HCT116 (cell line): ENCODE measurements at regions not wholly inside any gene's neighbourhood (a gene's known extent, or its start where the extent isn't known, plus 50 kb on each side); places are given as distances from the start of the nearest gene placed in this dataset.

Experiments used
- ATAC-seq: fragments of 200-7000 bp; cut with Tn5 transposase; 2 replicates; pipeline ENCODE4 v1.9.1; 2020; ENCODE audit warnings: mild to moderate bottlenecking, moderate library complexity
- BruUV-seq: library from RNA; stranded (reverse); fragments of 400-500 nt; replicated peaks from 2 replicates; lab custom pipeline; 2021; lab: Mats Ljungman, UMichigan
- CTCF ChIA-PET: fragments of 300-600 bp; sonication (Branson Sonifier 250); formaldehyde crosslinking; loops from one replicate; lab custom pipeline; 2021; ENCODE audit warnings: antibody characterized with exemption; lab: Charles Lee
- POLR2A ChIA-PET: fragments of 300-600, 350-600 bp; sonication (Branson Sonifier 250); formaldehyde crosslinking; loops from one replicate; lab custom pipeline; 2021; ENCODE audit warnings: antibody characterized with exemption; lab: Charles Lee
- RAD21 ChIA-PET, 2 experiments: fragments of 300-600 bp; sonication (Branson Sonifier 250); formaldehyde crosslinking; loops; one replicate each; lab custom pipeline; 2023; ENCODE audit warnings: low total read pairs in 2 of 2; ENCODE audit not compliant: uncharacterized antibody in 2 of 2, unreplicated experiment in 2 of 2, low non-redundant PET in 1 of 2; lab: Charles Lee
- DNase-seq: peaks from one replicate; pipeline ENCODE4 v3.0.0-alpha.2; 2010; ENCODE audit warnings: low read depth, low spot score
- H2AFZ ChIP-seq: fragments of 200-600 bp; shearing (Covaris generic), sonication (generic); 2 replicates; pipeline ENCODE4 v1.6.1; 2017; ENCODE audit warnings: low read depth, mixed run types, mixed read lengths, antibody characterized with exemption, low read length; ENCODE audit not compliant: poor library complexity, severe bottlenecking
- H3K27ac ChIP-seq: 2 replicates; pipeline ENCODE4 v1.5.1; 2012; ENCODE audit warnings: low read depth, low read length
- H3K27me3 ChIP-seq: fragments of 200-600 bp; sonication (generic); 2 replicates; pipeline ENCODE4 v1.6.1; 2016; ENCODE audit warnings: mixed run types, low read length, mixed read lengths; ENCODE audit not compliant: insufficient read depth
- H3K36me3 ChIP-seq, 2 experiments: fragments of 200-500 bp in 1 of 2; fragments of 200-600 bp in 1 of 2; sonication (Bioruptor generic) in 1 of 2; sonication (generic) in 1 of 2; 2 replicates each; pipeline versions ENCODE4 v1.5.1 to v1.6.1; 2014 to 2016; ENCODE audit warnings: low read length in 2 of 2, inconsistent platforms in 1 of 2, mixed read lengths in 1 of 2, mixed run types in 1 of 2; ENCODE audit not compliant: insufficient read depth in 2 of 2, control insufficient read depth in 1 of 2
- H3K4me1 ChIP-seq, 2 experiments: fragments of 200-600 bp in 1 of 2; sonication (generic) in 1 of 2; 2 replicates each; pipeline versions ENCODE4 v1.5.1 to v1.6.1; 2012 to 2017; ENCODE audit warnings: low read length in 2 of 2, inconsistent platforms in 1 of 2, mild to moderate bottlenecking in 1 of 2, mixed read lengths in 1 of 2, mixed run types in 1 of 2, moderate library complexity in 1 of 2; ENCODE audit not compliant: insufficient read depth in 2 of 2, control insufficient read depth in 1 of 2
- H3K4me2 ChIP-seq: fragments of 200-600 bp; sonication (generic); 2 replicates; pipeline ENCODE4 v1.6.1; 2017; ENCODE audit warnings: mixed run types, low read length, mixed read lengths
- H3K4me3 ChIP-seq, 2 experiments: fragments of 200-600 bp in 1 of 2; sonication (generic) in 1 of 2; replicated peaks in 1 of 2; 2 replicates each; pipeline ENCODE4 v1.5.1; 2011 to 2016; ENCODE audit warnings: low read length in 2 of 2, control low read depth in 1 of 2, low read depth in 1 of 2, mild to moderate bottlenecking in 1 of 2, mixed read lengths in 1 of 2, mixed run types in 1 of 2
- H3K79me2 ChIP-seq: fragments of 200-600 bp; sonication (generic); 2 replicates; pipeline ENCODE4 v1.6.1; 2017; ENCODE audit warnings: mild to moderate bottlenecking, mixed run types, low read length, moderate library complexity, mixed read lengths; ENCODE audit not compliant: insufficient read depth
- H3K9ac ChIP-seq: fragments of 200-600 bp; sonication (generic); 2 replicates; pipeline ENCODE4 v1.6.1; 2016; ENCODE audit warnings: low read length, mixed read lengths
- H3K9me2 ChIP-seq: fragments of 200-600 bp; sonication (generic), shearing (Covaris generic); 2 replicates; pipeline ENCODE4 v1.6.1; 2017; ENCODE audit warnings: mixed run types, mild to moderate bottlenecking, moderate library complexity; ENCODE audit not compliant: insufficient read depth
- H3K9me3 ChIP-seq, 2 experiments: fragments of 200-500 bp in 1 of 2; fragments of 200-600 bp in 1 of 2; sonication (Bioruptor generic) in 1 of 2; sonication (generic) in 1 of 2; 2 replicates each; pipeline ENCODE4 v1.6.1; 2014 to 2017; ENCODE audit warnings: low read length in 2 of 2, mixed read lengths in 2 of 2, inconsistent platforms in 1 of 2, low read depth in 1 of 2, mild to moderate bottlenecking in 1 of 2, mixed run types in 1 of 2, moderate library complexity in 1 of 2; ENCODE audit not compliant: control insufficient read depth in 1 of 2, insufficient read depth in 1 of 2
- H4K20me1 ChIP-seq: fragments of 200-600 bp; sonication (generic), shearing (Covaris generic); 2 replicates; pipeline ENCODE4 v1.6.1; 2017; ENCODE audit warnings: mixed run types, mild to moderate bottlenecking, moderate library complexity; ENCODE audit not compliant: insufficient read depth
- CEBPB ChIP-seq: IDR thresholded peaks from 2 replicates; pipeline ENCODE4 v1.6.1; 2012; ENCODE audit warnings: low read depth
- ELF1 ChIP-seq: IDR thresholded peaks from 2 replicates; pipeline ENCODE4 v1.6.1; 2012; ENCODE audit warnings: low read depth, borderline replicate concordance
- EZH2 ChIP-seq: fragments of 200-600 bp; sonication (generic); IDR thresholded peaks from 2 replicates; pipeline ENCODE4 v1.6.1; 2017; ENCODE audit warnings: antibody characterized with exemption, mixed run types
- FOSL1 ChIP-seq: IDR thresholded peaks from 2 replicates; pipeline ENCODE4 v1.6.1; 2012; ENCODE audit warnings: low read depth
- SRF ChIP-seq: IDR thresholded peaks from 2 replicates; pipeline ENCODE4 v1.6.1; 2012; ENCODE audit warnings: low read depth
- intact Hi-C: fragments of 100-400 bp; cut with micrococcal nuclease; formaldehyde crosslinking; loops from 2 replicates; pipeline ENCODE4 v1.10.0; 2022
- TF ChIP-seq, protein P1 (sequence below), 3 experiments: fragments of 200-600 bp in 1 of 3; sonication (generic) in 1 of 3; IDR thresholded peaks in 2 of 3; conservative IDR thresholded peaks in 1 of 3; 2 replicates each; pipeline ENCODE4 v1.5.1; 2012 to 2017; ENCODE audit warnings: low read depth in 2 of 3, low read length in 2 of 3, antibody characterized with exemption in 1 of 3, borderline replicate concordance in 1 of 3, control low read depth in 1 of 3, mild to moderate bottlenecking in 1 of 3, mixed read lengths in 1 of 3, mixed run types in 1 of 3, moderate library complexity in 1 of 3; ENCODE audit not compliant: insufficient read depth in 1 of 3
- TF ChIP-seq, protein P2 (sequence below): IDR thresholded peaks from 2 replicates; pipeline ENCODE4 v1.6.1; 2012; ENCODE audit warnings: low read depth

DNA sequence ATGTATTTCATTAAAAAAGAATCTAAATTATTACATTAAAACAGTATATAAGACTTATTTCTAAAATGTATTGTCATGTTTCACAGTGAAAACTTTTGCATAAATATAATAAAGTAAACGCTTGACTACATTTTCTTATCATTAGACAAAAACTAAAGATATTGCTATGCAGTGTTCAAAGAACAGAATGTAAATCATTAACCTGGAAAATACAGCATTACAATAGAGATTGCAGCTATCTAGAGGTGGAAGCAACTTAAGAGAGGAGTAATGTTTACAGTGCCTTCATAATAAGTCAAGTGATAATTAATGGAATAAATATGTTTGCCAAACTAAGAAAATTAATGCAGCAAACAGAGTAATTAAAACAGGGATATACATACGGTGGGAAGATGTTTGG is 940.9 kb downstream of the FSTL5 start:
- H3K4me2 ChIP-seq = no peak overlapping the region
- CTCF ChIA-PET = no interaction called here
- no peak for TF ChIP-seq EZH2
- TF ChIP-seq ELF1 = no peak
- no peak for TF ChIP-seq CEBPB
- TF ChIP-seq SRF = no peak
- no peak for TF ChIP-seq FOSL1
- TF ChIP-seq, protein P1, sequence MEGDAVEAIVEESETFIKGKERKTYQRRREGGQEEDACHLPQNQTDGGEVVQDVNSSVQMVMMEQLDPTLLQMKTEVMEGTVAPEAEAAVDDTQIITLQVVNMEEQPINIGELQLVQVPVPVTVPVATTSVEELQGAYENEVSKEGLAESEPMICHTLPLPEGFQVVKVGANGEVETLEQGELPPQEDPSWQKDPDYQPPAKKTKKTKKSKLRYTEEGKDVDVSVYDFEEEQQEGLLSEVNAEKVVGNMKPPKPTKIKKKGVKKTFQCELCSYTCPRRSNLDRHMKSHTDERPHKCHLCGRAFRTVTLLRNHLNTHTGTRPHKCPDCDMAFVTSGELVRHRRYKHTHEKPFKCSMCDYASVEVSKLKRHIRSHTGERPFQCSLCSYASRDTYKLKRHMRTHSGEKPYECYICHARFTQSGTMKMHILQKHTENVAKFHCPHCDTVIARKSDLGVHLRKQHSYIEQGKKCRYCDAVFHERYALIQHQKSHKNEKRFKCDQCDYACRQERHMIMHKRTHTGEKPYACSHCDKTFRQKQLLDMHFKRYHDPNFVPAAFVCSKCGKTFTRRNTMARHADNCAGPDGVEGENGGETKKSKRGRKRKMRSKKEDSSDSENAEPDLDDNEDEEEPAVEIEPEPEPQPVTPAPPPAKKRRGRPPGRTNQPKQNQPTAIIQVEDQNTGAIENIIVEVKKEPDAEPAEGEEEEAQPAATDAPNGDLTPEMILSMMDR (IDR thresholded peaks at IDR 0.05 in 2 of 3, conservative IDR thresholded peaks at IDR 0.05 in 1 of 3; ENCODE audit: borderline replicate concordance in 1 of 3, insufficient read depth in 1 of 3, low read depth in 2 of 3, low read length in 2 of 3) = no peak
- TF ChIP-seq, protein P2, sequence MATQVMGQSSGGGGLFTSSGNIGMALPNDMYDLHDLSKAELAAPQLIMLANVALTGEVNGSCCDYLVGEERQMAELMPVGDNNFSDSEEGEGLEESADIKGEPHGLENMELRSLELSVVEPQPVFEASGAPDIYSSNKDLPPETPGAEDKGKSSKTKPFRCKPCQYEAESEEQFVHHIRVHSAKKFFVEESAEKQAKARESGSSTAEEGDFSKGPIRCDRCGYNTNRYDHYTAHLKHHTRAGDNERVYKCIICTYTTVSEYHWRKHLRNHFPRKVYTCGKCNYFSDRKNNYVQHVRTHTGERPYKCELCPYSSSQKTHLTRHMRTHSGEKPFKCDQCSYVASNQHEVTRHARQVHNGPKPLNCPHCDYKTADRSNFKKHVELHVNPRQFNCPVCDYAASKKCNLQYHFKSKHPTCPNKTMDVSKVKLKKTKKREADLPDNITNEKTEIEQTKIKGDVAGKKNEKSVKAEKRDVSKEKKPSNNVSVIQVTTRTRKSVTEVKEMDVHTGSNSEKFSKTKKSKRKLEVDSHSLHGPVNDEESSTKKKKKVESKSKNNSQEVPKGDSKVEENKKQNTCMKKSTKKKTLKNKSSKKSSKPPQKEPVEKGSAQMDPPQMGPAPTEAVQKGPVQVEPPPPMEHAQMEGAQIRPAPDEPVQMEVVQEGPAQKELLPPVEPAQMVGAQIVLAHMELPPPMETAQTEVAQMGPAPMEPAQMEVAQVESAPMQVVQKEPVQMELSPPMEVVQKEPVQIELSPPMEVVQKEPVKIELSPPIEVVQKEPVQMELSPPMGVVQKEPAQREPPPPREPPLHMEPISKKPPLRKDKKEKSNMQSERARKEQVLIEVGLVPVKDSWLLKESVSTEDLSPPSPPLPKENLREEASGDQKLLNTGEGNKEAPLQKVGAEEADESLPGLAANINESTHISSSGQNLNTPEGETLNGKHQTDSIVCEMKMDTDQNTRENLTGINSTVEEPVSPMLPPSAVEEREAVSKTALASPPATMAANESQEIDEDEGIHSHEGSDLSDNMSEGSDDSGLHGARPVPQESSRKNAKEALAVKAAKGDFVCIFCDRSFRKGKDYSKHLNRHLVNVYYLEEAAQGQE = no peak
- RAD21 ChIA-PET = no interaction called here
- H3K79me2 ChIP-seq = no peaks in the 10 kb centered on the region
- DNase-seq (no peak), ATAC-seq (no peak)
- H3K27ac ChIP-seq = no peak overlapping the region
- H3K4me1 ChIP-seq = no peaks in the 10 kb centered on the region
- H3K36me3 ChIP-seq = no peaks in the 10 kb centered on the region
- BruUV-seq = no TSS peak
- POLR2A ChIA-PET = no interaction called here
- no peak overlapping the region for H3K9ac ChIP-seq
- no peaks in the 10 kb centered on the region; a peak in 1 of 4 replicates for H3K9me3 ChIP-seq
- intact Hi-C loops = no loop called here
- H3K9me2 ChIP-seq = no peaks in the 10 kb centered on the region; the same call in 1 of the 2 replicates
- H3K4me3 ChIP-seq = no peak overlapping the region
- H2AFZ ChIP-seq = no peak overlapping the region
- H3K27me3 ChIP-seq = no peaks in the 10 kb centered on the region
- no peaks in the 10 kb centered on the region for H4K20me1 ChIP-seq
